NCI-H2196 treated with DMSO at 0.1 percent for 48 hours (cell line): ENCODE measurements at regions not wholly inside any gene's neighbourhood (a gene's known extent, or its start where the extent isn't known, plus 50 kb on each side); places are given as distances from the start of the nearest gene placed in this dataset.
A peak's percentile ranks its signal among the peaks of the same experiment; 100 is the strongest.

Experiments
- DNase-seq: peaks from one replicate; lab custom pipeline; 2025; ENCODE audit not compliant: unreplicated experiment; lab: John Stamatoyannopoulos, UW

GRCh38 chr5:143870362-143870761, 58.4 kb downstream of the HMHB1 start:
- DNase-seq = no peak

GRCh38 chr5:143870871-143871632, 59.1 kb downstream of the HMHB1 start:
- DNase-seq = no peak

- DNase-seq = no peak
Observed at GRCh38 chr5:143871672-143872071, 59.7 kb downstream of the HMHB1 start.

- no peak for DNase-seq
Observed at GRCh38 chr5:143874312-143874711, 62.4 kb downstream of the HMHB1 start.

- no peak for DNase-seq
Observed at GRCh38 chr5:143877196-143877595, 65.2 kb downstream of the HMHB1 start.

GRCh38 chr5:143878430-143878829, 66.5 kb downstream of the HMHB1 start:
- no peak for DNase-seq

GRCh38 chr5:143879646-143880045, 67.7 kb downstream of the HMHB1 start:
- no peak for DNase-seq

- DNase-seq = no peak
Observed at GRCh38 chr5:143880178-143880577, 68.2 kb downstream of the HMHB1 start.

GRCh38 chr5:143882520-143882919, 70.6 kb downstream of the HMHB1 start:
- DNase-seq = no peak

GRCh38 chr5:143886096-143886495, 74.1 kb downstream of the HMHB1 start:
- DNase-seq = no peak

- peak; percentile 26 for DNase-seq
Observed at GRCh38 chr5:143886651-143887638, 75.0 kb downstream of the HMHB1 start.

- DNase-seq = no peak
Observed at GRCh38 chr5:143887903-143888665, 76.1 kb downstream of the HMHB1 start.

GRCh38 chr5:143888912-143889311, 77.0 kb downstream of the HMHB1 start:
- DNase-seq = no peak

GRCh38 chr5:143889986-143890385, 78.0 kb downstream of the HMHB1 start:
- DNase-seq = no peak

GRCh38 chr5:143890487-143890886, 78.5 kb downstream of the HMHB1 start:
- DNase-seq = peak; percentile 25

GRCh38 chr5:143892271-143892670, 80.3 kb downstream of the HMHB1 start:
- no peak for DNase-seq

GRCh38 chr5:143892908-143893307, 80.9 kb downstream of the HMHB1 start:
- DNase-seq = no peak

- DNase-seq = no peak
Observed at GRCh38 chr5:143893638-143894037, 81.7 kb downstream of the HMHB1 start.

GRCh38 chr5:143896516-143896915, 84.6 kb downstream of the HMHB1 start:
- DNase-seq = no peak

GRCh38 chr5:143896966-143897365, 85.0 kb downstream of the HMHB1 start:
- no peak for DNase-seq

- no peak for DNase-seq
Observed at GRCh38 chr5:143898381-143898780, 86.4 kb downstream of the HMHB1 start.
